Thymus (tissue), 11 donors: ENCODE measurements at regions not wholly inside any gene's neighbourhood (a gene's known extent, or its start where the extent isn't known, plus 50 kb on each side); places are given as distances from the start of the nearest gene placed in this dataset.

Experiments
- DNase-seq, 9 donors: peaks; one replicate each; pipeline ENCODE4 v3.0.0-alpha.2; 2013; ENCODE audit warnings: low spot score in 9 of 9, low read depth in 6 of 9, missing footprints in 1 of 9
- H3K27ac ChIP-seq, 2 donors: one replicate each; pipeline ENCODE4 v1.5.1; 2013; ENCODE audit warnings: control low read depth in 1 of 2, low read depth in 1 of 2, low read length in 1 of 2, mild to moderate bottlenecking in 1 of 2, moderate library complexity in 1 of 2
- H3K27me3 ChIP-seq, 2 donors: one replicate each; pipeline ENCODE4 v1.5.1; 2013; ENCODE audit warnings: low read length in 1 of 2; ENCODE audit not compliant: control insufficient read depth in 2 of 2, insufficient read depth in 1 of 2
- H3K36me3 ChIP-seq, 2 donors: one replicate each; pipeline ENCODE4 v1.5.1; 2013; ENCODE audit warnings: low read length in 1 of 2, mild to moderate bottlenecking in 1 of 2, moderate library complexity in 1 of 2; ENCODE audit not compliant: control insufficient read depth in 2 of 2, insufficient read depth in 2 of 2
- H3K4me1 ChIP-seq, 2 donors: one replicate each; pipeline ENCODE4 v1.5.1; 2013; ENCODE audit warnings: low read length in 2 of 2; ENCODE audit not compliant: control insufficient read depth in 2 of 2, insufficient read depth in 2 of 2
- H3K4me3 ChIP-seq, 2 donors: one replicate each; pipeline ENCODE4 v1.5.1; 2013; ENCODE audit warnings: low read length in 2 of 2, control low read depth in 1 of 2, mild to moderate bottlenecking in 1 of 2
- H3K9me3 ChIP-seq, 2 donors: one replicate each; pipeline ENCODE4 v1.5.1; 2013; ENCODE audit warnings: low read length in 1 of 2, mild to moderate bottlenecking in 1 of 2; ENCODE audit not compliant: control insufficient read depth in 2 of 2, insufficient read depth in 1 of 2
- WGBS: extraction: QIAGEN DNeasy Blood & Tissue Kit; methylation state at CpG from one replicate; pipeline ENCODE4 v1.1.7; 2013; 5-methylcytosine and 5-hydroxymethylcytosine counted together
- donor health status: healthy.

DNA sequence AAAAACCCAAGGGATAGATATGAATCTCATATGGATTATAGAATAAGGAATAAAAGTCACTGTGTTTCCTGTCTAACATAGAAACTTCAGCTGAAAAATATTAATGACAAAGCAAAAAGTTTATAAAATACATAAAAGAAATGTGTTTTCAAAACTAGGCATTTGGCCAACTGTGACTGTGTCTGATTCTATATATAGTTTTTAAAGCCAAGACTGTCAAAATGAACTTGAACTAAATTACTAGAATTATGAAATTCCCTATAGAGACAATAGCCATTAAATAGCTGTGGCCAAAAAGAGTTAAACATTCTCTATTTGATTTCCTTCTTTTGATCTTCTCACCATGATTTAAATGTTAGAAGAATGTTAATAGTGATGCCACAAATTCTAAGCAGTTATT is 311.2 kb upstream of the SEMA3D start:
- no peak overlapping the region for H3K27ac ChIP-seq
- H3K9me3 ChIP-seq: peaks cover 0 to 2% of the 10 kb centered on the region in 2 donors
- H3K4me3 ChIP-seq: no peak overlapping the region
- no peak for DNase-seq
- no peaks in the 10 kb centered on the region for H3K27me3 ChIP-seq
- no peaks in the 10 kb centered on the region for H3K4me1 ChIP-seq
- H3K36me3 ChIP-seq: no peaks in the 10 kb centered on the region

DNA sequence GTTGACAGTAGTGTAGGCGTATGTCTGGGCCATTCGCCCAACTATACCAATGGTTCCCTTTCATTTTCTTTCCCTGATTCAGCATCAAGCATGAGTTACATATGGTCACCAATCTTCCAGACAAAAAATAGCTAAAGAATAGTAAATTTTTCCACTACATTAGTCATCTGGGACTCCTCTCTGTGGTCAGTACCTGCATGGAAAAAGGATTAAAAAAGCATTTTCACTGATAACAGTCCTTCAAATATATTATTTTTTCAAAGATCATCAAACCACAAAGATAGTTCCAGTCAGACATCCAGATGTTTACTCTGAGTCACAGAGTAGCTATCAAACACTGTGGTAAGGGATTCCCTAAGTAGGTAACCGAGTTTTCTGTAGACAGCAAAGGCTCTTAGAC is 302.6 kb upstream of the SEMA3D start:
- H3K4me3 ChIP-seq: no peak overlapping the region
- 96% methylated on average over 3 of the region's 3 CpGs for WGBS
- DNase-seq: no peak
- no peaks in the 10 kb centered on the region for H3K9me3 ChIP-seq
- no peaks in the 10 kb centered on the region for H3K36me3 ChIP-seq
- H3K27me3 ChIP-seq: no peaks in the 10 kb centered on the region
- no peaks in the 10 kb centered on the region for H3K4me1 ChIP-seq
- H3K27ac ChIP-seq: no peak overlapping the region

DNA sequence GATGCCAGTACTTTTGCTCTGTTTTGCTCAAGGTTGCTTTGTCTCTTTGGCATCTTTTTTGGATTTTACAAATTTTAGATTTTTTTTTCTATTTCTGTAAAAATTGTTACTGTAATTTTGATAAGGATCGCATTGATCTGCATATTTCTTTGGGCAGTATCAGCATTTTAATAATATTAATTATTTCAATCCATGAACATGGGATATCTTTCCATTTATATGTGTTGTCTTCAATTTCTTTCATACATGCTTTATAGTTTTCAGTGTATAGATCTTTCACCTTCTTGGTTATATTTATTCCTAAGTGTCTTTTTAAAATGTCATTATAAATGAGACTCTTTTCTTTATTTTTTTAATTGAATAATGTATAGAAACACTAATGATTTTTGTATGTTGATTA is 301.6 kb upstream of the SEMA3D start:
- no peaks in the 10 kb centered on the region for H3K4me1 ChIP-seq
- no peaks in the 10 kb centered on the region for H3K9me3 ChIP-seq
- DNase-seq: no peak
- H3K36me3 ChIP-seq: no peaks in the 10 kb centered on the region
- no peak overlapping the region for H3K27ac ChIP-seq
- no peak overlapping the region for H3K4me3 ChIP-seq
- 95% methylated on average over 1 of the region's 1 CpG for WGBS
- H3K27me3 ChIP-seq: no peaks in the 10 kb centered on the region

DNA sequence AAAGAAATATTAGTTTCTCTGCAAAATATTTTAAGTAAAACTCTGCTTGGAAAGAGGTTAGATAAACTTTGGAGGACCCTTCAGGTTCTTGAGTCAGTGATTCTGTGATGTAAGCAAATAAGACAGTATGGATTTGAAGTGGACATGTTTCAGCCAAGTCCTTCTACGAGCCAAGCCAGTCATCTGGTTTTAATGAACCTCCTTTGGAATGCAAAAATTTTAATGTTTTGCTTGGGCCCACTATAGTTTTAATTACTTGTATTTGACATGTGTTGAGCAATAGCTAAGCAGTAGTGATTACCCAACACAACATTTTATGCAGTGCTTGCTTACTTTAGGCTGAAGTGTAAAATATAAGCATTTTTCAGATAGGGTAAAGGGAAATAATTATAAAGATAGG is 296.3 kb upstream of the SEMA3D start:
- WGBS: 90% methylated on average over 1 of the region's 1 CpG

DNA sequence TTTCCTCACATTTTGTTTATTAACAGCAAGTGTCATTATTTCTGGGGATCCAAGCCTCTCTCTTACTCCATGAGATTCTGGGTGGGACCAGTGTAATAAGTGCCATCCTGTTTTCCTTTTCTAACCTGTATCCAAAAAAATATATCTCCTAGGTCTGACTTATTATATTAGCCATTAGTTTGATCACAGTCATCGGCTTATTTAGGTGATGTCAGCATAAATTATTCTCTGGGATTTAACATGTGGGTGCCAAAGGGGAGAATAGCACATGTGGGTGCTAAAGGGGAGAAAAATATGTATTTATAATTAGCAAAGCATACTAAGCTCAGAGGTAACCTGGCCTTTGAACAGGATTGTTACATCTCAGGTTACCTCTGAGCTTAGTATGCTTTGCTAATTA is 293.8 kb upstream of the SEMA3D start:
- Histone ChIP-seq H3K27ac (no peak overlapping the region), H3K9me3 (no peaks in the 10 kb centered on the region)
- 90% methylated on average over 1 of the region's 1 CpG for WGBS

More for the DNA sequence above, 296.3 kb upstream of the SEMA3D start:
- Histone ChIP-seq H3K4me1 (no peaks in the 10 kb centered on the region), H3K4me3 (no peak overlapping the region), H3K36me3 (no peaks in the 10 kb centered on the region), H3K27me3 (no peaks in the 10 kb centered on the region), H3K9me3 (no peaks in the 10 kb centered on the region), H3K27ac (no peak overlapping the region)
- DNase-seq: no peak

DNA sequence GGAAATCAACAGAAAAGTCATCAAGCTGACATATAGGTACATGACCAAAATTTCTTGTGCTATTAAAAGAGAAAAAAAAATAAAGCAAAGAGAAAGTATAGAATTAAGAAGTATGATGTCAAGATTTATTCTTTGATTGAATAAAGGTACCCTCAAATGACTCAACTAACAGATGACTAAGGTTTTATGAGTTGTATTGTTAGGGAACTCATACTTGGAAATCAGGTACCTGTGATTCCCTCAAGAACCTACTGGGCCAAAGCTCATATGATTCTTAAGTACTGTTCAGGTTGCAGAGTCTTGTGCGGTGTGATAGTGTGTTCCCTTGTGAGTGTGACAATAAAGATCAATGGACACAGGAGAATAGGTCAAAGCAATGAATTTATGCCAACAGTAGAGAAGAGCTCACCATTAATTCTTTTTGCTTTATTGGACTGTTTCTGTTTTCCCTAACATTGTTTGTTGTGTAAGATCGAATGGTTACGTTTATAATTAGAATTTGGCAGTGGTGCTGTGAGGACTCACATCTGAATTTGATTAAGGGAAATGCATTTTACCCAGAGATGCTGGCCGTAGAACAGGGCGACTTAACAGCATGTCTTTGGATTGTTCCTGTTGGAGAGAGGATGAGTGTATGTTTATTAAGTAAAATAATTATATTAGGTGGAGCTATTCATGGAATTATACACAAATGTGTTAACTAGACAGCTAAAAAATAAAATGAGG is 293.2 kb upstream of the SEMA3D start:
- no peaks in the 10 kb centered on the region for H3K9me3 ChIP-seq
- no peaks in the 10 kb centered on the region for H3K36me3 ChIP-seq
- H3K4me1 ChIP-seq: no peaks in the 10 kb centered on the region
- H3K27ac ChIP-seq: no peak overlapping the region
- H3K27me3 ChIP-seq: no peaks in the 10 kb centered on the region
- H3K4me3 ChIP-seq: no peak overlapping the region
- DNase-seq: no peak
- 73% methylated on average over 5 of the region's 5 CpGs for WGBS

More for the DNA sequence above, 293.8 kb upstream of the SEMA3D start:
- Histone ChIP-seq H3K4me3 (no peak overlapping the region), H3K4me1 (no peaks in the 10 kb centered on the region), H3K27me3 (no peaks in the 10 kb centered on the region), H3K36me3 (no peaks in the 10 kb centered on the region)
- no peak for DNase-seq

DNA sequence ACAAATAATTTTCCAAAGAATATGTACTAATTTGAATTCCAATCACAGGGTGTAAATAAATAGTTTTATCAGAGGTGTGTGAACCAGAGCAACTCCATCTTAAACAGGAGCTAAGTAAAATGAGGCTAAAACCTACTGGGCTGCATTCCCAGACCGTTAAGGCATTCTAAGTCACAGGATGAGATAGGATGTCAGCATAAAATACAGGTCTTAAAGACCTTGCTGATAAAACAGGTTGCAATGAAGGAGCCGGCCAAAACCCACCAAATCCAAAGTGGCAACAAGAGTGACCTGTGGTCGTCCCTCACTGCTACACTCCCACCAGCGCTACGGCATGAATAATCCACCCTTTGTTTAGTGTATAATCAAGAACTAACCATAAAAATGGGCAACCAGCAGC is 291.7 kb upstream of the SEMA3D start:
- Histone ChIP-seq H3K9me3 (no peaks in the 10 kb centered on the region), H3K27ac (no peak overlapping the region), H3K4me1 (no peaks in the 10 kb centered on the region), H3K36me3 (no peaks in the 10 kb centered on the region), H3K27me3 (no peaks in the 10 kb centered on the region), H3K4me3 (no peak overlapping the region)
- no peak for DNase-seq
- 94% methylated on average over 5 of the region's 5 CpGs for WGBS

DNA sequence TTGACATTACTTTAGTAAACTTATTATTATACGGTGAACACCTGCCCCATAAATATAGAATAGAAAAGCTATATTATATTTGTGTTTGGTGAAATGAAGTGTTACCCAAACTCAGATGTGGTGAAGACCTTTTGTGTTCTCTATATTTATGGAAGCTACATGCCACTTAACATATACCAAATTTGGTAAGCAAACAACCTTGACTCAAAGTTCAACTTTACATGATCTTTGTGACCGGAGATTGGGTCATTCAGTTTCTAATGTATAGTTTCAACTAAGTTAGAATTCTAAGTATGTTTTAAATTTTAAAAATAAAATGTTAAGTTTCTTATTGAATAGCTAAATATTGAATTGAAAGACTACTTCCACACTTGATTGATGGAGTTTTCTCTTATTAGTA is 288.6 kb upstream of the SEMA3D start:
- 94% methylated on average over 2 of the region's 2 CpGs for WGBS
- DNase-seq: no peak

DNA sequence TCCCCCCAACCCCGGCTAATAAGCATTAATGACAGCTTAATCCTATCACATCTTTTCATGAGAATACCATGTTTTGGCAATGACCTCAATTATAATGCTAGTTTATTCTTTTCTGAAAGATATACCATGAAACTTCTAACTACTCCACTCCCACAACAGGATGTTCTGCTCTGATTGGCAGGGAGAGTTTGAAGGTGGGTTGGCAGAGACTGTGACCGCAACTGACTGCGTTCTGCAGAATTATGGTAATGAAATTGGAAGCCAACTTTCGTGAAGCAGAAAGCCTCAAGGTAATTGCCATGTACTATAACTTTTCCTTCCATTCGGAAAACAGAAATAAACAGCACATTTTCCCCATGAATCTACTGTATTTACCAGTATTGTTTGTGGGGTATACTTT is 288.2 kb upstream of the SEMA3D start:
- Histone ChIP-seq H3K4me1 (no peaks in the 10 kb centered on the region), H3K27ac (no peak overlapping the region), H3K9me3 (no peaks in the 10 kb centered on the region), H3K4me3 (no peak overlapping the region), H3K36me3 (no peaks in the 10 kb centered on the region), H3K27me3 (no peaks in the 10 kb centered on the region)
- DNase-seq: no peak
- 92% methylated on average over 5 of the region's 5 CpGs for WGBS

More for the DNA sequence above, 288.6 kb upstream of the SEMA3D start:
- Histone ChIP-seq H3K36me3 (no peaks in the 10 kb centered on the region), H3K27me3 (no peaks in the 10 kb centered on the region), H3K27ac (no peak overlapping the region), H3K9me3 (no peaks in the 10 kb centered on the region), H3K4me3 (no peak overlapping the region), H3K4me1 (no peaks in the 10 kb centered on the region)
